Esophagus muscularis mucosa (tissue), 4 donors: ENCODE measurements at regions not wholly inside any gene's neighbourhood (a gene's known extent, or its start where the extent isn't known, plus 50 kb on each side); places are given as distances from the start of the nearest gene placed in this dataset.

Experiments used
- DNase-seq: peaks from one replicate; pipeline ENCODE4 v3.0.0-alpha.2; 2017; ENCODE audit errors: extremely low spot score
- H3K27ac ChIP-seq, 4 donors: fragments of 200-600 bp; sonication (generic); replicated peaks in 1 of 4; 1 replicate in 3 of 4; 2 replicates in 1 of 4; pipeline ENCODE4 v1.5.1; 2016 to 2019; ENCODE audit warnings: mild to moderate bottlenecking in 1 of 4
- H3K27me3 ChIP-seq, 4 donors: fragments of 200-600 bp; sonication (generic); one replicate each; pipeline versions ENCODE4 v1.5.1 to v1.6.0; 2016 to 2019
- H3K36me3 ChIP-seq, 4 donors: fragments of 200-600 bp; sonication (generic); one replicate each; pipeline ENCODE4 v1.5.1; 2016 to 2019
- H3K4me1 ChIP-seq, 4 donors: fragments of 200-600 bp; sonication (generic); one replicate each; pipeline ENCODE4 v1.5.1; 2016 to 2019
- H3K4me3 ChIP-seq, 4 donors: fragments of 200-600 bp; sonication (generic); 1 replicate in 2 of 4; 2 replicates in 2 of 4; pipeline ENCODE4 v1.5.1; 2016 to 2019; ENCODE audit warnings: mild to moderate bottlenecking in 4 of 4, moderate library complexity in 1 of 4
- H3K9me3 ChIP-seq, 4 donors: fragments of 200-600 bp; sonication (generic); 1 replicate in 3 of 4; 2 replicates in 1 of 4; pipeline ENCODE4 v1.5.1; 2016 to 2019
- CTCF ChIP-seq, 3 experiments: fragments of 200-600 bp in 2 of 3; fragments of 450-650 bp in 1 of 3; sonication (generic) in 2 of 3; IDR thresholded peaks; one replicate each; pipeline ENCODE4 v1.5.1; 2017 to 2019; ENCODE audit warnings: antibody characterized with exemption in 3 of 3, mild to moderate bottlenecking in 2 of 3, moderate library complexity in 1 of 3
- EP300 ChIP-seq: sonication (generic); formaldehyde crosslinking; IDR thresholded peaks from one replicate; pipeline ENCODE4 v1.6.1; 2017; ENCODE audit warnings: antibody characterized with exemption
- POLR2A ChIP-seq: fragments of 450-650 bp; IDR thresholded peaks from one replicate; pipeline ENCODE4 v1.6.1; 2017; ENCODE audit warnings: antibody characterized with exemption, moderate library complexity, mild to moderate bottlenecking, low read depth
- POLR2AphosphoS5 ChIP-seq, 2 donors: sonication (generic); formaldehyde crosslinking; IDR thresholded peaks; one replicate each; pipeline ENCODE4 v1.6.1; 2017; ENCODE audit warnings: antibody characterized with exemption in 2 of 2
- WGBS: methylation state at CpG from one replicate; pipeline ENCODE4 v1.1.5; 2018; 5-methylcytosine and 5-hydroxymethylcytosine counted together
- intact Hi-C: fragments of 100-400 bp; cut with DNase I; formaldehyde crosslinking; loops from one replicate; pipeline ENCODE4 v1.15.1; 2023

GRCh38 chr6:137434640-137435039 is 59.6 kb downstream of the OLIG3 start:
- no peak for DNase-seq
- WGBS = 79% methylated on average over 4 of the region's 4 CpGs
- Histone ChIP-seq H3K36me3 (no peaks in the 10 kb centered on the region), H3K4me3 (no peak overlapping the region), H3K27me3 (no peaks in the 10 kb centered on the region), H3K4me1 (no peaks in the 10 kb centered on the region), H3K27ac (no peak overlapping the region), H3K9me3 (peaks cover 0 to 4% (median 0%) of the 10 kb centered on the region in 4 donors)
- intact Hi-C loops = no loop called here
- TF ChIP-seq POLR2A (no peak), CTCF (IDR thresholded peaks at IDR 0.05) (no peak), EP300 (no peak), POLR2AphosphoS5 (IDR thresholded peaks at IDR 0.05) (no peak)

GRCh38 chr6:137432054-137432611 is 62.1 kb downstream of the OLIG3 start:
- intact Hi-C loops = no loop called here
- WGBS = 85% methylated on average over 4 of the region's 4 CpGs

GRCh38 chr6:137430954-137431353 is 63.2 kb downstream of the OLIG3 start:
- Histone ChIP-seq H3K4me1 (no peaks in the 10 kb centered on the region), H3K36me3 (no peaks in the 10 kb centered on the region), H3K4me3 (no peak overlapping the region), H3K9me3 (no peaks in the 10 kb centered on the region), H3K27me3 (no peaks in the 10 kb centered on the region), H3K27ac (no peak overlapping the region)
- DNase-seq = no peak
- no peak for TF ChIP-seq EP300
- TF ChIP-seq POLR2A = no peak
- no peak for TF ChIP-seq POLR2AphosphoS5 (IDR thresholded peaks at IDR 0.05)
- no peak for TF ChIP-seq CTCF (IDR thresholded peaks at IDR 0.05)
- intact Hi-C loops = no loop called here
- WGBS = 81% methylated on average over 4 of the region's 4 CpGs

More at GRCh38 chr6:137432054-137432611, 62.1 kb downstream of the OLIG3 start:
- Histone ChIP-seq H3K36me3 (no peaks in the 10 kb centered on the region), H3K4me3 (no peak overlapping the region), H3K9me3 (no peaks in the 10 kb centered on the region), H3K4me1 (no peaks in the 10 kb centered on the region), H3K27me3 (no peaks in the 10 kb centered on the region), H3K27ac (no peak overlapping the region)
- DNase-seq = no peak
- TF ChIP-seq POLR2AphosphoS5 (IDR thresholded peaks at IDR 0.05) (no peak), EP300 (no peak), POLR2A (no peak), CTCF (IDR thresholded peaks at IDR 0.05) (no peak)

- no peak for DNase-seq
- Histone ChIP-seq H3K36me3 (no peaks in the 10 kb centered on the region), H3K9me3 (no peaks in the 10 kb centered on the region), H3K27me3 (no peaks in the 10 kb centered on the region), H3K4me1 (no peaks in the 10 kb centered on the region), H3K27ac (no peak overlapping the region), H3K4me3 (no peak overlapping the region)
- intact Hi-C loops = no loop called here
- TF ChIP-seq CTCF (IDR thresholded peaks at IDR 0.05) (no peak), POLR2AphosphoS5 (IDR thresholded peaks at IDR 0.05) (no peak), POLR2A (no peak)
- 87% methylated on average over 7 of the region's 7 CpGs for WGBS
Measured at GRCh38 chr6:137427656-137428290, 66.4 kb downstream of the OLIG3 start.
